Fibroblast of skin of scalp (primary cell): ENCODE measurements at regions not wholly inside any gene's neighbourhood (a gene's known extent, or its start where the extent isn't known, plus 50 kb on each side); places are given as distances from the start of the nearest gene placed in this dataset.

ENCODE experiments used
- DNase-seq: peaks from one replicate; pipeline ENCODE4 v3.0.0-alpha.2; 2013

- peak; percentile 76 for DNase-seq
Measured at GRCh38 chr5:108649106-108649505, 98.6 kb upstream of the FER start.

GRCh38 chr5:108642170-108642906 is 105.4 kb upstream of the FER start:
- peak; percentile 85 for DNase-seq

GRCh38 chr5:108641596-108641995 is 106.1 kb upstream of the FER start:
- DNase-seq = no peak

- DNase-seq = peak; percentile 77
Measured at GRCh38 chr5:108639366-108639765, 108.3 kb upstream of the FER start.

GRCh38 chr5:108638021-108638420 is 109.7 kb upstream of the FER start:
- DNase-seq = no peak

GRCh38 chr5:108637134-108637533 is 110.6 kb upstream of the FER start:
- peak; percentile 51 for DNase-seq

GRCh38 chr5:108636135-108636853 is 111.4 kb upstream of the FER start:
- no peak for DNase-seq

- peak; percentile 32 for DNase-seq
Measured at GRCh38 chr5:108634617-108635288, 112.9 kb upstream of the FER start.

- DNase-seq = peak; percentile 41
Measured at GRCh38 chr5:108634010-108634616, 113.6 kb upstream of the FER start.

- DNase-seq = no peak
Measured at GRCh38 chr5:108629779-108630528, 117.7 kb upstream of the FER start.

GRCh38 chr5:108625654-108626053 is 122.0 kb upstream of the FER start:
- no peak for DNase-seq

- no peak for DNase-seq
Measured at GRCh38 chr5:108623826-108624225, 123.9 kb upstream of the FER start.

GRCh38 chr5:108620516-108620915 is 127.2 kb upstream of the FER start:
- DNase-seq = no peak

GRCh38 chr5:108619815-108620214 is 127.9 kb upstream of the FER start:
- no peak for DNase-seq

GRCh38 chr5:108617467-108618435 is 129.9 kb upstream of the FER start:
- no peak for DNase-seq

GRCh38 chr5:108615216-108615615 is 132.5 kb upstream of the FER start:
- DNase-seq = peak; percentile 54

GRCh38 chr5:108607421-108607820 is 140.3 kb upstream of the FER start:
- no peak for DNase-seq

GRCh38 chr5:108606185-108606584 is 141.5 kb upstream of the FER start:
- DNase-seq = no peak

GRCh38 chr5:108602830-108603229 is 144.9 kb upstream of the FER start:
- no peak for DNase-seq

- no peak for DNase-seq
Measured at GRCh38 chr5:108590799-108591198, 156.9 kb upstream of the FER start.

GRCh38 chr5:108588323-108588722 is 159.4 kb upstream of the FER start:
- no peak for DNase-seq
